Stimulated activated CD4-positive, alpha-beta T cell treated with anti-CD3 and anti-CD28 coated beads, Interleukin-12 subunit alpha, Interleukin-12 subunit beta, amount 100 ng/mL, for 24 hours (primary cell): ENCODE measurements at regions not wholly inside any gene's neighbourhood (a gene's known extent, or its start where the extent isn't known, plus 50 kb on each side); places are given as distances from the start of the nearest gene placed in this dataset.
"Not testable (repeated sequence)": the region's sequence is repeated elsewhere in the genome, so short reads cannot be mapped to it uniquely, and the experiment has no call there.

Experiments
- DNase-seq, 2 experiments: peaks; one replicate each; pipeline ENCODE4 v3.0.0-alpha.2; 2020; ENCODE audit warnings: low read depth in 2 of 2

DNA sequence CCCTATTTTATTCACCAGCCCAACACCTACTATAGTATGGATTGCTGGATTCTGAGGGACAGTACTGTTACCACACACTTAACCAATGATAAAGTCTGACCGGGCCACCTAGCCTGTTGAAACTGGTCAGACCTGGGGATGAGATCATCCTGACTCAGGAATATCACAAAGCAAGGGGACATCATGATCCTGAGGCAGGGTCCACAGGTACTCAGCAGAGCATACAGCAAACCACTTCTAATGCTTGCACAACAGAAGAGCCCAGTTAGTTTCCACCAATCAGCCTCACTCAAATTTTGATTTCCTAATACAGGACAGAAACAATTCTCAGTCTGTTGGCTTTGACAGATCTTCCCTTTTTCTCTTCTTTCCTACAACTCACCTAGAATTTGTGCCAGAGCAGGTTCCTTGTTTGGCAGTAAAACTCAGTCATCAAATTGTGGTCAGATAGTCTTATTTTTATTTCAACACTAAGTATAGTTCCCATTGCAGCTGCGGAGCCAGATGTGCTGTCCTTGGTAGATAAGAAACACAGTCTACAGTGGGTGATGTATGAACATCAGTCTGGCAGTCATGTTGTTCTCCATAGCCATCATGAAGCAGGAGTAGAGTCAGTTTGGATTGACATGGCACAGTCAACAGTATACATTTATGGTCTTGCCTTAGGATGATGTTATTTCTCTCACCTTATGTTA is 90.1 kb upstream of the PRR23C start:
- no peak for DNase-seq

DNA sequence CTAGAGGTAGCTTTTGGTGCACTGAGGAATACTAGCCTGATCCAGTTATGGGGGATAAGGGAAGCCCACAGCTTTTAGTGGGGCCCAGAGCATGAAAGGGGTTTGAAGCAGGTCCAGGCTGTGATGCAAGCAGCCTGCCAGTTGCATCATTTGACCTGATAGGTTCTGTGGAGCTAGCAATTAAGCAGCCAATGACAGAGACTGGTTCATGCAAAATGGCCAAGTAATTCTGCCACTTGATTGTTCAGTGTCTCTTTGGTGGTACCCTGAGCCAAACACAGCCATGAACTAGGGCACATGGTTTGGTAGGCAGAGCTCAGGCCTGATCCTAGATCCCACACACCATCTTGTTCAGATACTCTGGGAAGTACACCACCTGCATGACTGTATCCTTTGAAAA is 91.0 kb upstream of the PRR23C start:
- DNase-seq = no peak

DNA sequence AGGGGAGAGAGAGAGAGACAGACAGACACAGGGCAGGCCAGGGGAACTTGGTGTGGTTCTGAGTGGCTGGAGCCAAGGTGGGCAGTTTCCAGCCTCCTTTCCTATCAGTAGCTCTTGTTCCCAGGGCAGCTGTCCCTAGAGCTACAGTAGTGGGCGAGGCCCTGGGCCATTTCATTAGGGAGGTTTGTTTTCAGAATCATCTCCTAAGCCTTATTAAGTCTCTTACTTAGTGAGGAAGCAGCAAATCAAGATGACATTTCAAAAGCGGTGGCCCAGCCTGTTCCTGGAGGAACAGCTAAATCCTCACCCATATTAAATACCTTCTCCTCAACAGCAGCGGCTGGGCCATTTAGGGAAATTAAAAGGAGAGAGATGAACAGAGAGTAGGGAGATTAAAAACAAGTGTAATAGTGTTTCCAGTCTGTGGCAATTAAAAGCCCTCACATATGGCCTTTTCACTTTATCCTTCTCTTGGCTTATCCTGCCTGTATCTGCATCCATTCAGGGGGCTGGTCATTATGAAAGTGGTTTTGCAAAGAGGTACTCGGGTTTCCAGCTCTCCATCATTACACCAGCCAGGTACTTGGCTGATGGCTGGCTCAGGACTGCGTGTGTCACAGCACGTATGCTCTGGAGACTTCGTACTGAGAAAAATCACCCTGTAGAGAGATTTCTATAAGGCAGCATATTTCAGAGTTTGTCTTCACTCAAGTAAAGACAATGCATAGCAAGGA is 91.9 kb upstream of the PRR23C start:
- DNase-seq = no peak

DNA sequence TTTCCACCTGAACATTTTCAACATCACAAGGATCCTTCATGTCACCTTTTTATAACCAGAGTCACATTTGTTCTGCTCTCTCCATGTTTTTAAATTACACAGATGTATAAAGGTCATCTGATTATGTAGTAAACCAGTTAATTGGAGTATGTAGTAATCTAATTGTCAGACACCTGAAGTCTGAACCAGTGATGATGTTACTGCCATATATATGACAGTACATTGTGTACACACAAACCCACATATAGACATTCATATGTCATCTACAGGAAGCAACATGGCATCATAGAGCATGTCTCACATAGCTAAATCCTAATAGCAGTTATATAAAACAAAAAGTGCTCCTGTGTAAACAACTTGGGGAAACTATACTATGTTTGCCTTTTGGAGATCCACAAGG is 95.9 kb upstream of the PRR23C start:
- DNase-seq = no peak

DNA sequence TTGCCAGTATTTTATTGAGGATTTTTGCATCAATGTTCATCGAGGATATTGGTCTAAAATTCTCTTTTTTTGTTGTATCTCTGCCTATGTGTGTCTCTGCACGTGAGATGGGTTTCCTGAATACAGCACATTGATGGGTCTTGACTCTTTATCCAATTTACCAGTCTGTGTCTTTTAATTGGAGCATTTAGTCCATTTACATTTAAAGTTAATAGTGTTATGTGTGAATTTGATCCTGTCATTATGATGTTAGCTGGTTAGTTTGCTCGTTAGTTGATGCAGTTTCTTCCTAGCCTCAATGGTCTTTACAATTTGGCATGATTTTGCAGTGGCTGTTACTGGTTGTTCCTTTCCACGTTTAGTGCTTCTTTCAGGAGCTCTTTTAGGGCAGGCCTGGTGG is 101.3 kb upstream of the PRR23C start:
- DNase-seq = not testable (repeated sequence)

DNA sequence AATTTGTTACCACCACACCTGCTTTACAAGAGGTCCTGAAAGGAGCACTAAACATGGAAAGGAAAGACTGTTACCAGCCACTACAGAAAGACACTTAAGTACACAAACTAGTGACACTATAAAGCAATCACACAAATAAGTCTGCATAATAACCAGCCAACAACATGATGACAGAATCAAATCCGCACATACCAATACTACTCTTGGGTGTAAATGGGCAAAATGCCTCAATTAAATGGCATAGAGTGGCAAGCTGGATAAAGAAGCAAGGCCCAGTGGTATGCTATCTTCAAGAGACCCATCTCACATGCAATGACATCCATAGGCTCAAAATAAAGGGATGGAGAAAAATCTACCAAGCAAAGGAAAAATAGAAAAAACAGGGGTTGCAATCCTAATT is 106.8 kb upstream of the PRR23C start:
- no peak for DNase-seq

DNA sequence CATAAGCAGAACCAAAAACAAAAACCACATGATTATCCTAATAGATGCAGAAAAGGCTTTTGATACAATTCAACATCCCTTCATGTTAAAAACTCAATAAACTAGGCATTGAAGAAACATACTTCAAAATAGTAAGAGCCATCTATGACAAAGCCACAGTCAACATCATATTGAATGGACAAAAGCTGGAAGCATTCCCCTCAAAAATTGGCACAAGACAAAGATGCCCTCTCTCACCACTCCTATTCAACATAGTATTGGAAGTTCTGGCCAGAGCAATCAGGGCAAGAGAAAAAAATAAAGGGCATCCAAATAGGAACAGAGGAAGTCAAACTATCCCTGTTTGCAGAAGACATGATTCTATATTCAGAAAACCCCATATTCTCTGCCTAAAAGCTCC is 108.7 kb upstream of the PRR23C start:
- DNase-seq = not testable (repeated sequence)

DNA sequence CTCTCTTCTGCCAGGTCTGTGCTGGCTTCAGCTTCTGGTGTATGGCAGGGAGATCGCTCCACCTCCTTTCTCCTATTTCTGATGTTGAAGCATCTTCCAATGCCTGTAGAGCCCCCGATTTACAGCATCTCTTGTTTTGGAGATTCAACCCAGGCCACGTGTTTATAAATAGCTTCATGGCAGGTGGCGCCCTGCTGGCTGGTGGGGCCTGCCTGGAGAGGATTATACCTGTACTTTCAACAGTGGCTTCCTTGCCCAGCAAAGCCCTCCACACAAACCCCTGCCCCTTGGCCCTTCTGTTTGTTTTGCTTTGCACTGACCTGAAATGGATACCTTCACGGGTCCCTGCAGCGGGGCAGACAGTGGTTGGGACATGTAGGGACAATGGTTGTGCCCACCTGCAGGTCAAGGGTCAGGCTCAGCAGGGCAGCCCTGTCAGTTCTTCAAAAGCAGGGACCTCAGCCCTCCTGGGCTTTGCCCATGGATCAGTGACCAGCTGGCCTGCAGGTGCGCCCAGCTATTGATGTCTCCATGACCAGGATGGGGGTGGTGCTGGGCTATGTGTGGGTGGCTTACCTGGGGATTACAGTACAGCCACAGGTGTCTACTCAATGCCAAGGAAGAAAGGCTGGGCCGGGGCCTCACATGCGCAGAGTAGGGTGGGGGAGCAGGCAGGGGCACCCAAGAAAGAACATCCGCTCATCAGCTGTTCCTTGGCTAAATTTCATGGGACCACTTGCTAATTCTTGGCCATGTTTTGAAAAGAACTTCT is 112.7 kb upstream of the PRR23C start:
- no peak for DNase-seq

DNA sequence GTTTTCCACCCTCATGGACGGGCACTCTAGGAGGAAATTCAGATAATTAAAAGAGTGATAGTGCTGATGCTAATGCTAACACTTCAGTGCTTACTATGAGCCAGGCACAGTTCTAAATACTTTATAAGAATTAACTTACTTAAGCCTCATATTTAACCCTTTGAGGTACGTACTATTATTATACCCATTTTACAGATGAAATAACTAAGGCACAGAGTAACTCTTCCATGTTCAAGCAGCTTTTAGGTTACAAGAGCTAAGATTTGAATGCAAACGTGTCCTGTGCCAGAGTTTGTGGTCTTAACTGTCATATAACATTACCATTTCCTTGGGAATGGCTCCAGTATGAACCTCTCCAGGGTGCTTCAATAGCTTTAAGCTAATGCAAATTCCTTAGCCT is 114.7 kb upstream of the PRR23C start:
- DNase-seq = no peak

DNA sequence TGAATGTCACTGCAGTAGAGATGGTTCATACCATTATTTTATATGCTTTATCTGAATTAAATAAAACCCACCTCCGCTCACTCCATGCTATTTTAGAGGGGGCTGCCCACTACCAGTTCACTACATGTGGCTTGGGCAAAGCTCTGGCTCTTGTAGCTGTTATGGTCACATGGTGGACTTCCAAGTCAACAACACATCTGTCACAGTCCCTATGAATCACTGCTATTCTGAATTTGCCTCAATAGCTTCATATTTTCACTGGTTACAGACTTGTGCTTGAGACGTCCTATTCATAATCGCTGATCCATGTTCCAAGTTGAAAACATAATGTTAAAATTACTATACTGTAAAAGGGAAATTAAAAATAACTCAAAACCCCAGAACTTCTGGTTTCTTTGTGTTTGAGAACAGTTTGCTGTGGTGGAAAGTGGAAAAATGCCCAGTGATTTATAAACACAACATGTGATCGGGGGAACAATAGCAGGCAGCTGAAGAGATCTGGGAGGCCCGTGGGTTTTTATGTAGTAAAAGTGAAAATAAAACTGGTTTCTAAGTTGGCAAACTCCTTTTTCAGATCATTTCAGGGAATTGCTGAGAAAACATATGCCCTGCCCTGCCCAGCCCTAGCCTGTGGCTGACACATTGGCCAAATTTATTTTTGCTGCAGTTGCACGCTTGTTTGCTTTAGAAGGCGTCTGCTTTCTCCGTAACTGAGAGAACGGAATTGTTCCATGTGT is 128.8 kb upstream of the PRR23C start:
- no peak for DNase-seq

DNA sequence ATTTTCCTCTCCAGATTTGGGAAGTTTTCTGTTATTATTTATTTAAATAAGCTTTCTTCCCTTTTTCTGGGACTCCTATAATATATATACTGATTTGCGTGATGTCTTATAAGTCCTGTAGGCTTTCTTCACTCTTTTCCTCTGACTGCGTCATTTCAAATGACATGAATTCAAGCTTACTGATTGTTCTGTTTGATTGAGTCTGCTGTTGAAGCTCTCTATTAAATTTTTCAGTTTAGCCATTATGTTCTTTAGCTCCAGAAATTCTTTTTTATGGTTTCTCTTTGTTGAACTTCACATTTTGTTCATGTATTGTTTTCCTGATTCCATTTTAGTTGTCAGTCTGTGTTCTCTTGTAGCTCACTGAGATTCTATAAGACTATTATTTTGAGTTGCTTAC is 135.8 kb upstream of the PRR23C start:
- DNase-seq = no peak

DNA sequence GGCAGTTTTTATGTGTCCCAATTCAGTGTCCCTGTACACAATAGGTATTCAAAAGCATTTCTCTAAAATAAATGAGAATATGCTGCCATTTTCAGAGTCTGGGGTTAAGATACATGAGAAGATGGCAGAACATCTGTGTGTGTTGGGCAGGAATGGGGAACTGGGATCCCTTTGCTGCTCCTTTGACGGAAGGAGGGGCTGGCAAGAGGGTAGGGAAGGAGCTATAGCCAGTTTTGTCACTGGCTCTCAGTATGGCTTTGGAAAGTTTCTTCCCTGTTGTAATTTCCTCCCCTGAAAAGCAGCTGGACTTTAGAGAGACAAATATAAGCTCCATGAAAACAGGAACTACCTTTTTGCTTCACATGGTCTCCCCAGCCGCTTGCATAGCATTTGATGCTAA is 137.5 kb upstream of the PRR23C start:
- DNase-seq = no peak

DNA sequence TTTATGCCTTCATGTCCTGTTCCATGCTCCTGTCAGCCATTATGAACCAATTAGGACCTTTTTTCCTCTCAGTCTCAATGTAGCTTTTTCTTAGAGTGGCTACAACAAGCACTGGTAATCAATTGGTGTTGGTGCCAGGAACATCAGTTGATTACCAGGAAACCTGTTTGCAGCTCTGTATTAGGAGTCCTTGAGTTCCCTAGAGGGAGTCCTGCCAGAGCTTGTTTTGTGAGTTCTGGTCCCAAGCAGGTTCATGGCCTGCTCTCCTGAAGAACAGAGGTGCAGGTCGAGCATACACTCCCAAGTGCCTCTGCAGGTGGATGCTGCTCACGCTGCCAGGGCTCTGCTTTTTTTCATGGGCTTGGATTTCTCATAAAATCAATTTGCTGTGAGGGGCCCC is 137.9 kb upstream of the PRR23C start:
- no peak for DNase-seq

DNA sequence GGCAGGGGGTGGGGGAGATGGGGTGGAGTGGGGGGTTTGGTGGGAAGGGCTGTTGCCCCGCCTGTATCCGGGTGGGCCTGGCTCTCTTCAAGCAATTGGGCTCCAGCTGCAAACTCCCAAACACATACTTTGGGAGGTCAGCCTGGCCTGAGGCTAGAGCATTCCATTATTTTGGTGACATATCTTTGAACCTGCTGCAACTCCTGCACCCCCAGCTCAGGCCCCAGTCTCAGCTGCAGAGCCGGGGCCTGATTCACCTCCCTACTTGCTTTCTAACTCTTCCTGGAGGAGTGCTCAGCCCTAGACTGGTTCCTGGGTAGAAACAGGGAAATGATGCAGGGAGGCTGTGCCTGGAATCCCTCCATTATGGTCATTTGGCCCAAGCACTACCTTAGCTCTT is 140.8 kb upstream of the PRR23C start:
- DNase-seq = no peak

DNA sequence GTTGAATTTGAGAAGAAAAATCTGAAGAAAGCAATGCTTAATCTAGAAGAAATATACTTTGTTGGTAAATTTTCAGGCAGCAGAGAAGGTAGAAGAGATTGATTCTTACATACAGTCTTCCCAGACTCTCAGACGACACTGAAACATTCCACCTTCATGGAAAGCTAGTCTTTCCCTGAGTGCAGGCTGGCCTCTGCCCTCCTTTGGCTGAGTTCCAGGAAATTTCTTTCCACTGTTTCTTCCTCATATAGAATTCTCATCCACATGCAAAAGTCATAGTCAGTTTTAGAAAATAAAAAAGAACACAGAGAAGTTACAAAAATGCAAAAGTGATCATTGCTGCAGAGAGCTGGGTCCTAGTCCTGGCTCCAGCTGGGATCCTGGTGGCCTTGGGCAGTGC is 142.5 kb upstream of the PRR23C start:
- DNase-seq = no peak

DNA sequence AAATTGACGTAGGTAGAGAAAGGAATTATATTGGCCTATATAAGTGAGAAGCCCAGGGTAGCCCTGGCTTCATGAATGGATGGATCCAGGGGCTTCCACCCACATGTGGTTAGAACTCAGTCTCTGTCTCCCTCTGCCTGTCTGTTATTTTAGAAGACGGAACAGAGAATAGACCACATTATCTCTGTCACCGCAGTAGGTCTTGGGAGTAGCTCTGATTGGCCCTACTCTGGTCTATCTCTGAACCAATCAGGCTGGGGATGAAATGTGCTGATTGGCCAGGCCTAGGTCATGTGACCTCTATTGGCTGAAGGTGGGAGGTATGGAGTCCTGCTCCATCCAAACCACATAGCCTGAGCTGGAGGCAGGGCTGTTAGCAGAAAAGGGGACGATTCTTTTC is 143.0 kb upstream of the PRR23C start:
- DNase-seq = no peak

DNA sequence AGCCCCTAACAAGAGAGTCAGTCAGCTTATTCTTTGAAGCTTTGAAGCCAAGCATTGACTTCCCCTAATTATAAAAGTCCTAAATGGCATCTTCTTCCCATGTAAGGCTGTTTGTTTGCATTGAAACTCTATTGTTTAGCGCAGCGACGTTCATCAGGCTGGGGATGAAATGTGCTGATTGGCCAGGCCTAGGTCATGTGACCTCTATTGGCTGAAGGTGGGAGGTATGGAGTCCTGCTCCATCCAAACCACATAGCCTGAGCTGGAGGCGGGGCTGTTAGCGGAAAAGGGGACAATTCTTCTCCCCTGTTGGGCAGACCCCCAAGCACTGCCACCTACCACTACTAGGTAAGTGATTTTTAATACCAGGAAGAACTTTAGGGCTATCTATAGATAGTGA is 145.3 kb upstream of the PRR23C start:
- no peak for DNase-seq

DNA sequence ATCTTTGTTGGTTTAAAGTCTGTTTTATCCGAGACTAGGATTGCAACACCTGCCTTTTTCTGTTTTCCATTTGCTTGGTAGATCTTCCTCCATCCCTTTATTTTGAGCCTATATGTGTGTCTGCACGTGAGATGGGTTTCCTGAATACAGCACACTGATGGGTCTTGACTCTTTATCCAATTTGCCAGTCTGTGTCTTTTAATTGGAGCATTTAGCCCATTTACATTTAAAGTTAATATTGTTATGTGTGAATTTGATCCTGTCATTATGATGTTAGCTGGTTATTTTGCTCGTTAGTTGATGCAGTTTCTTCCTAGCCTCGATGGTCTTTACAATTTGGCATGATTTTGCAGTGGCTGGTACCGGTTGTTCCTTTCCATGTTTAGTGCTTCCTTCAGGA is 149.4 kb upstream of the MRPS22 start:
- DNase-seq = not testable (repeated sequence)

DNA sequence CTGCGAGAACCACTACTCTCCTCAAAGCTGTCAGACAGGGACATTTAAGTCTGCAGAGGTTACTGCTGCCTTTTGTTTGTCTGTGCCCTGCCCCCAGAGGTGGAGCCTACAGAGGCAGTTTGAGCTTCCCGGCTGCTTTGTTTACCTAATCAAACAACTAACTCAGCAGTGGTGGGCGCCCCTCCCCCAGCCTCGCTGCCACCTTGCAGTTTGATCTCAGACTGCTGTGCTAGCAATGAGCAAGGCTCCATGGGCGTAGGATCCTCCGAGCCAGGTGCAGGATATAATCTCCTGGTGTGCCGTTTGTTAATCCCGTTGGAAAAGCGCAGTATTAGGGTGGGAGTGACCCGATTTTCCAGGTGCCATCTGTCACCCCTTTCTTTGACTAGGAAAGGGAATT is 147.7 kb upstream of the MRPS22 start:
- DNase-seq = not testable (repeated sequence)

DNA sequence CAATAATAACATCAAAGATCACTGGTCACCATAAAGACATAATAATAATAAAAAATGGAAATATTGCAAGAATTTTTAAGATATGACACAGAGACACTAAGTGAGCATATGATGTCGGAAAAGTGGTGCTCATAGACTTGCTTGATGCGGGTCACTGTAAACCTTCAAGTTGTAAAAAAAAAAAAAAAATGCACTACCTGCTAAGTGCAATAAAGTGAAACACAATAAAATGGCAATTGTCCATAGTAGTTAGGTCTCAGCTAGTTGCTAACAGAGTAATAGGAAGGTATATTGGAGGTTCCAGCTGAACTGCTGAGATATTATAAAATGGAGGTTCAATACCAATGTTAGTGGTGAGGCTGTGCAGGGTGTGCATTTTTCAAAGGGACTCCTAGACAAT is 146.6 kb upstream of the MRPS22 start:
- no peak for DNase-seq

DNA sequence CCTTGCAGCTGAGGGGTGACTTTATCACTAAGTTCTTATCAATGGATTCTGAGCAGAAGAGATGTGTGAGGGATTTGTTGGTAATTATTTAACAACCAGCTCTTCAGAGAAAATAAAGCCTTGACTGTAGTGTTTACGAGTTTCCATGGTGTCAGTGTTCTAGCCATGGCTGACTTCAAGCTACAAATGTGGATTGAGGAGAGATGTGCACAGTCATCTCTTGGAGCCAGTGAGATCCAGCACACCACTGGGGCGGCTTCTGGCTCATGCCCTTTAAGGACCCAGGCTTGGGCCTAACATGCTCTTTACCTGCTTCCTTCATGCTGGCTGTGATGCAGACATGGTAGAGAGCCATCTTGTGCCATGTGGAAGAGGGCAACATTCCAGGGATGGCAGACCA is 145.6 kb upstream of the MRPS22 start:
- no peak for DNase-seq

DNA sequence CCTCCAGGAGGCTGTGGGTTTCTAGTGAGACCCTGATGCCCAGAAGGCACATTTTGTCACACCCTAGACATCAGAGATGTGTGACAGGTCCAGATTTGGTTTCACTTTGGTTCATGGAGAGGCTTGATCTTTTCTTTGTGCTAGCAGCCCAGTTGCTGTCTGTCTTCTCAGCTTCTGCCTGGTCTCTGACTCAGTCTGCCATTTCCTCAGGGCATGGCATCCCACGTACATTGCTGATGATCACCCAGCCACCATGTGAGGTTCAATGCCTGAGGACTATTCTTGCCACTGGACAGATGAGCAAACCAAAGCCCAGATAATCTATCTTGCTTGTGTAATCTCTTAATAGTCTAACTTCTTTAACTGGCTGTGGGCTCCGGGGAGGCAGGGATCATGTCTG is 144.9 kb upstream of the MRPS22 start:
- no peak for DNase-seq
